ENCODE measurements at regions not wholly inside any gene's neighbourhood (a gene's known extent, or its start where the extent isn't known, plus 50 kb on each side); places are given as distances from the start of the nearest gene placed in this dataset.

- Histone ChIP-seq H3K4me3 (ENCODE audit: low read depth in 1 of 2, low read length in 2 of 2) (no peak overlapping the region), H3K4me1 (ENCODE audit: control insufficient read depth in 1 of 2, insufficient read depth in 2 of 2, low read length in 2 of 2) (no peaks in the 10 kb centered on the region), H3K27ac (ENCODE audit: low read length) (no peak overlapping the region), H3K36me3 (ENCODE audit: control insufficient read depth in 1 of 2, insufficient read depth in 2 of 2, low read length in 2 of 2) (no peaks in the 10 kb centered on the region), H3K9me3 (ENCODE audit: control insufficient read depth in 1 of 2, low read length in 2 of 2) (no peaks in the 10 kb centered on the region), H3K27me3 (ENCODE audit: low read depth, low read length) (no peaks in the 10 kb centered on the region)
Measured at GRCh38 chr14:94921456-94921855, 151.5 kb upstream of the GSC start.

- Histone ChIP-seq H3K27ac (ENCODE audit: low read length) (no peak overlapping the region), H3K4me1 (ENCODE audit: control insufficient read depth in 1 of 2, insufficient read depth in 2 of 2, low read length in 2 of 2) (no peaks in the 10 kb centered on the region), H3K9me3 (ENCODE audit: control insufficient read depth in 1 of 2, low read length in 2 of 2) (no peaks in the 10 kb centered on the region), H3K4me3 (ENCODE audit: low read depth in 1 of 2, low read length in 2 of 2) (no peak overlapping the region), H3K27me3 (ENCODE audit: low read depth, low read length) (no peaks in the 10 kb centered on the region), H3K36me3 (ENCODE audit: control insufficient read depth in 1 of 2, insufficient read depth in 2 of 2, low read length in 2 of 2) (no peaks in the 10 kb centered on the region)
Measured at GRCh38 chr14:94919896-94920295, 150.0 kb upstream of the GSC start.

GRCh38 chr14:94918896-94919295 is 149.0 kb upstream of the GSC start:
- Histone ChIP-seq H3K36me3 (ENCODE audit: control insufficient read depth in 1 of 2, insufficient read depth in 2 of 2, low read length in 2 of 2) (no peaks in the 10 kb centered on the region), H3K4me3 (ENCODE audit: low read depth in 1 of 2, low read length in 2 of 2) (no peak overlapping the region), H3K4me1 (ENCODE audit: control insufficient read depth in 1 of 2, insufficient read depth in 2 of 2, low read length in 2 of 2) (no peaks in the 10 kb centered on the region), H3K27me3 (ENCODE audit: low read depth, low read length) (no peaks in the 10 kb centered on the region), H3K27ac (ENCODE audit: low read length) (no peak overlapping the region), H3K9me3 (ENCODE audit: control insufficient read depth in 1 of 2, low read length in 2 of 2) (no peaks in the 10 kb centered on the region)

- Histone ChIP-seq H3K27ac (ENCODE audit: low read length) (no peak overlapping the region), H3K4me3 (ENCODE audit: low read depth in 1 of 2, low read length in 2 of 2) (no peak overlapping the region), H3K4me1 (ENCODE audit: control insufficient read depth in 1 of 2, insufficient read depth in 2 of 2, low read length in 2 of 2) (no peaks in the 10 kb centered on the region), H3K9me3 (ENCODE audit: control insufficient read depth in 1 of 2, low read length in 2 of 2) (peaks cover 0 to 6% of the 10 kb centered on the region in 2 donors), H3K27me3 (ENCODE audit: low read depth, low read length) (no peaks in the 10 kb centered on the region), H3K36me3 (ENCODE audit: control insufficient read depth in 1 of 2, insufficient read depth in 2 of 2, low read length in 2 of 2) (no peaks in the 10 kb centered on the region)
Measured at GRCh38 chr14:94917041-94917600, 147.2 kb upstream of the GSC start.

- Histone ChIP-seq H3K27me3 (ENCODE audit: low read depth, low read length) (no peaks in the 10 kb centered on the region), H3K4me3 (ENCODE audit: low read depth in 1 of 2, low read length in 2 of 2) (no peak overlapping the region), H3K4me1 (ENCODE audit: control insufficient read depth in 1 of 2, insufficient read depth in 2 of 2, low read length in 2 of 2) (no peaks in the 10 kb centered on the region), H3K27ac (ENCODE audit: low read length) (no peak overlapping the region), H3K9me3 (ENCODE audit: control insufficient read depth in 1 of 2, low read length in 2 of 2) (peaks cover 0 to 9% of the 10 kb centered on the region in 2 donors), H3K36me3 (ENCODE audit: control insufficient read depth in 1 of 2, insufficient read depth in 2 of 2, low read length in 2 of 2) (no peaks in the 10 kb centered on the region)
Measured at GRCh38 chr14:94914191-94914590, 144.3 kb upstream of the GSC start.

- no peak overlapping the region for H3K4me3 ChIP-seq (ENCODE audit: low read depth in 1 of 2, low read length in 2 of 2)
- no peaks in the 10 kb centered on the region for H3K4me1 ChIP-seq (ENCODE audit: control insufficient read depth in 1 of 2, insufficient read depth in 2 of 2, low read length in 2 of 2)
- no peak overlapping the region for H3K27ac ChIP-seq (ENCODE audit: low read length)
- H3K9me3 ChIP-seq (ENCODE audit: control insufficient read depth in 1 of 2, low read length in 2 of 2) = peaks cover 0 to 9% of the 10 kb centered on the region in 2 donors
- H3K27me3 ChIP-seq (ENCODE audit: low read depth, low read length) = no peaks in the 10 kb centered on the region
- no peaks in the 10 kb centered on the region for H3K36me3 ChIP-seq (ENCODE audit: control insufficient read depth in 1 of 2, insufficient read depth in 2 of 2, low read length in 2 of 2)
Measured at GRCh38 chr14:94907626-94908261, 137.8 kb upstream of the GSC start.

GRCh38 chr14:94906991-94907587 is 137.2 kb upstream of the GSC start:
- Histone ChIP-seq H3K27me3 (ENCODE audit: low read depth, low read length) (no peaks in the 10 kb centered on the region), H3K9me3 (ENCODE audit: control insufficient read depth in 1 of 2, low read length in 2 of 2) (peaks cover 0 to 3% of the 10 kb centered on the region in 2 donors), H3K4me1 (ENCODE audit: control insufficient read depth in 1 of 2, insufficient read depth in 2 of 2, low read length in 2 of 2) (no peaks in the 10 kb centered on the region), H3K27ac (ENCODE audit: low read length) (no peak overlapping the region), H3K4me3 (ENCODE audit: low read depth in 1 of 2, low read length in 2 of 2) (no peak overlapping the region), H3K36me3 (ENCODE audit: control insufficient read depth in 1 of 2, insufficient read depth in 2 of 2, low read length in 2 of 2) (no peaks in the 10 kb centered on the region)

GRCh38 chr14:94906577-94906976 is 136.7 kb upstream of the GSC start:
- no peak overlapping the region for H3K4me3 ChIP-seq (ENCODE audit: low read depth in 1 of 2, low read length in 2 of 2)
- H3K4me1 ChIP-seq (ENCODE audit: control insufficient read depth in 1 of 2, insufficient read depth in 2 of 2, low read length in 2 of 2) = no peaks in the 10 kb centered on the region
- peaks cover 0 to 3% of the 10 kb centered on the region in 2 donors for H3K9me3 ChIP-seq (ENCODE audit: control insufficient read depth in 1 of 2, low read length in 2 of 2)
- H3K27ac ChIP-seq (ENCODE audit: low read length) = no peak overlapping the region
- H3K27me3 ChIP-seq (ENCODE audit: low read depth, low read length) = no peaks in the 10 kb centered on the region
- H3K36me3 ChIP-seq (ENCODE audit: control insufficient read depth in 1 of 2, insufficient read depth in 2 of 2, low read length in 2 of 2) = no peaks in the 10 kb centered on the region

- Histone ChIP-seq H3K9me3 (ENCODE audit: control insufficient read depth in 1 of 2, low read length in 2 of 2) (no peaks in the 10 kb centered on the region), H3K27ac (ENCODE audit: low read length) (no peak overlapping the region), H3K27me3 (ENCODE audit: low read depth, low read length) (no peaks in the 10 kb centered on the region)
Measured at GRCh38 chr14:94904636-94905035, 134.7 kb upstream of the GSC start.

GRCh38 chr14:94903883-94904282 is 134.0 kb upstream of the GSC start:
- no peaks in the 10 kb centered on the region for H3K9me3 ChIP-seq (ENCODE audit: control insufficient read depth in 1 of 2, low read length in 2 of 2)
- no peaks in the 10 kb centered on the region for H3K4me1 ChIP-seq (ENCODE audit: control insufficient read depth in 1 of 2, insufficient read depth in 2 of 2, low read length in 2 of 2)
- H3K27me3 ChIP-seq (ENCODE audit: low read depth, low read length) = no peaks in the 10 kb centered on the region
- H3K4me3 ChIP-seq (ENCODE audit: low read depth in 1 of 2, low read length in 2 of 2) = no peak overlapping the region
- H3K36me3 ChIP-seq (ENCODE audit: control insufficient read depth in 1 of 2, insufficient read depth in 2 of 2, low read length in 2 of 2) = no peaks in the 10 kb centered on the region
- H3K27ac ChIP-seq (ENCODE audit: low read length) = no peak overlapping the region

More at GRCh38 chr14:94904636-94905035, 134.7 kb upstream of the GSC start:
- Histone ChIP-seq H3K4me1 (ENCODE audit: control insufficient read depth in 1 of 2, insufficient read depth in 2 of 2, low read length in 2 of 2) (no peaks in the 10 kb centered on the region), H3K4me3 (ENCODE audit: low read depth in 1 of 2, low read length in 2 of 2) (no peak overlapping the region), H3K36me3 (ENCODE audit: control insufficient read depth in 1 of 2, insufficient read depth in 2 of 2, low read length in 2 of 2) (no peaks in the 10 kb centered on the region)

- Histone ChIP-seq H3K36me3 (ENCODE audit: control insufficient read depth in 1 of 2, insufficient read depth in 2 of 2, low read length in 2 of 2) (no peaks in the 10 kb centered on the region), H3K9me3 (ENCODE audit: control insufficient read depth in 1 of 2, low read length in 2 of 2) (no peaks in the 10 kb centered on the region), H3K4me1 (ENCODE audit: control insufficient read depth in 1 of 2, insufficient read depth in 2 of 2, low read length in 2 of 2) (no peaks in the 10 kb centered on the region), H3K27ac (ENCODE audit: low read length) (no peak overlapping the region), H3K4me3 (ENCODE audit: low read depth in 1 of 2, low read length in 2 of 2) (no peak overlapping the region), H3K27me3 (ENCODE audit: low read depth, low read length) (no peaks in the 10 kb centered on the region)
Measured at GRCh38 chr14:94903338-94903737, 133.4 kb upstream of the GSC start.
